GM20000 (cell line): ENCODE measurements at regions not wholly inside any gene's neighbourhood (a gene's known extent, or its start where the extent isn't known, plus 50 kb on each side); places are given as distances from the start of the nearest gene placed in this dataset.
"Not testable (repeated sequence)": the region's sequence is repeated elsewhere in the genome, so short reads cannot be mapped to it uniquely, and the experiment has no call there.

Experiments used
- DNase-seq: peaks from one replicate; pipeline ENCODE4 v3.0.0; 2012; ENCODE audit warnings: low spot score
- TF ChIP-seq, protein P1 (sequence below): IDR thresholded peaks from 2 replicates; pipeline ENCODE4 v1.5.1; 2012; ENCODE audit warnings: mild to moderate bottlenecking, control low read depth; ENCODE audit errors: extremely low read depth, missing control alignments

- DNase-seq = no peak
- TF ChIP-seq, protein P1, sequence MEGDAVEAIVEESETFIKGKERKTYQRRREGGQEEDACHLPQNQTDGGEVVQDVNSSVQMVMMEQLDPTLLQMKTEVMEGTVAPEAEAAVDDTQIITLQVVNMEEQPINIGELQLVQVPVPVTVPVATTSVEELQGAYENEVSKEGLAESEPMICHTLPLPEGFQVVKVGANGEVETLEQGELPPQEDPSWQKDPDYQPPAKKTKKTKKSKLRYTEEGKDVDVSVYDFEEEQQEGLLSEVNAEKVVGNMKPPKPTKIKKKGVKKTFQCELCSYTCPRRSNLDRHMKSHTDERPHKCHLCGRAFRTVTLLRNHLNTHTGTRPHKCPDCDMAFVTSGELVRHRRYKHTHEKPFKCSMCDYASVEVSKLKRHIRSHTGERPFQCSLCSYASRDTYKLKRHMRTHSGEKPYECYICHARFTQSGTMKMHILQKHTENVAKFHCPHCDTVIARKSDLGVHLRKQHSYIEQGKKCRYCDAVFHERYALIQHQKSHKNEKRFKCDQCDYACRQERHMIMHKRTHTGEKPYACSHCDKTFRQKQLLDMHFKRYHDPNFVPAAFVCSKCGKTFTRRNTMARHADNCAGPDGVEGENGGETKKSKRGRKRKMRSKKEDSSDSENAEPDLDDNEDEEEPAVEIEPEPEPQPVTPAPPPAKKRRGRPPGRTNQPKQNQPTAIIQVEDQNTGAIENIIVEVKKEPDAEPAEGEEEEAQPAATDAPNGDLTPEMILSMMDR = no peak
These were observed 308.4 kb upstream of the STXBP6 start for GRCh38 chr14:25358330-25358729.

DNA sequence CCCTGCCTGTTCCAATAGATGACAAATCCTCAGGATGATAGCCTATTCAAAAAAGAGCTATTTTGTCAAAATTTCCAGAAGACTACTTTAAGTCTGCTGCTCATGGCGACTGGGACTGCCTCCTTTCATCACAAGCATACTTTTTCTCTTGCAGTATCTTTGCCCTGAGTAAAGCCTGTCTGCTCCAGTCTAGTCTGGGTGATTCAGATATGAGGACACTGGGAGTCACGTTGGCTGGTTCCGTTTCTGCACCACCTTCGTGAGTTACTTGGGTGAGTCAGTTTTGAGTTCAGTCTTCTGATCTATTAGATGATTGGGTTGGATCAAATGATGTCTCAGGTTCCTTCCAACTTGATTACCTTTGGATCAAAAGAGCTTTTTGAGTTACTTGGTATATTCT is 301.3 kb upstream of the STXBP6 start:
- DNase-seq = no peak
- TF ChIP-seq, protein P1 = no peak

DNA sequence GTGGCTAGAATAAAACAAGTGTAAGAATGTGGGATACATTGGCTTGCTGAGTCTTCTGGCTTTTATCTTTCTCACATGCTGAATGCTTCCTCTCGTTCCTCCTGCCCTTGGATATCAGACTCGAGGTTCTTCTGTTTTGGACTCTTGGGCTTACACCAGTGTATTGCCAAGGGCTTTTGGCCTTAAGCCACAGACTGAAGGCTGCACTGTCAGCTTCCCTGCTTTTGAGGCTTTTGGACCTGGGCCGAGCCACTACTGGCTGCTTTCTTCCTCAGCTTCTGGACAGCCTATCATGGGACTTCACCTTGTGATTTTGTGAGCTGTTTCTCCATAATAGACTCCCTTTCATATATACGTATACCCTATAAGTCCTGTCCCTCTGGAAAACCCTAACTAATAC is 300.9 kb upstream of the STXBP6 start:
- TF ChIP-seq, protein P1 = no peak

DNA sequence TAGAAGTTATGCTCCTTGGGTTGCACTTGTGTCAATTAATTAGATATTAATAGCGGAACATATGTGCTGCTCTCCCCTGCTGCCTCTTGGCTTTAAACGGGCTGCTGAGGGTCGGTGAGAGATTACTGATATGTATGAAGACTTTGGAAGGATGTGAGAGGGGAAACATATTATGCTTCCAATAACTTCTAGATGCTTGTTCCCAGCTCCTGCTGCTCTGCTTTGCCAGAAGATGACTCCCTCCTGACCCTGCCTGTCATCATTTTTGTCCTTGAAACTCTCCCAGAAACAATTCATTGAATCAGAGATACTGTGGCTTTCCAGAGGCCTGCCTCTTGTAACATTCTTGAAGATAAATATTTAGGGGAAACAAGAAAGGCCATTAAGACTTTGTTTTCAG is 300.1 kb upstream of the STXBP6 start:
- no peak for DNase-seq
- TF ChIP-seq, protein P1 = no peak

More for the DNA sequence above, 300.9 kb upstream of the STXBP6 start:
- no peak for DNase-seq

DNA sequence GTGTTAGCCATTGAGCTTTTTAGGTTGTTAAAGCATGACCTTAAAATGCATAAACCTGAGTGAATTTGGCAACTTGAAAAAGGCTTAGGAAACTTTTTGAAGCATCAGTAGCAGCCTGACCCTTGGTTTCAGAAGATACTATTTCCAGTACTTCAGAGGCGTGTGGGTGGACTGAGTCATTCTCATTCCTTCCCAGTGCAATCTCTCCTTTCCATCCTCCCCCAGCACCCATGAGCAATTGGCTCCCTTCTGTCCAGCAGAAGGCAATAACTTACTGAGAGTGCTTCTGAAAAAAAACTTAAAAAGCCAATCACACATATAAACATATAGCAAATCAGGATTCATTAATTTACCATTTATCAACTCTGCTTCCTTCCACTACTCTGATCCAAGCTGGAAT is 299.3 kb upstream of the STXBP6 start:
- no peak for DNase-seq
- TF ChIP-seq, protein P1 = no peak

DNA sequence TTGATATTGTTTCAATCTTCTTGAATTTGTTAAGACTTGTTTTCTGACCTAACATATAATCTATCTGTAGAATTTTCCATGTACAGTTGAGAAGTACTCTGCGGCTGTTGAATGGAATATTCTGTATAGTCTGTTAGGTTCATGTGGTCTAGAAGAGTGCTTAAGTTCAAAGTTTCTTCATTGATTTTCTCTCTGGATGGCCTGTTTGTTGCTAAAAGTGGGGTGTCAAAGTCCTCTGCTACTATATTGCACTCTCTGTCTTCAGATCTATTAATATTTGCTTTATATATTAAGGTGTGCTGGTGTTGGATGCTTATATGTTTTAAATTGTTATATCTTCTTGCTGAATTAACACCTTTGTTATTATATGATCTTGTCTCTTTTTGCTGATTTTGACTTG is 290.9 kb upstream of the STXBP6 start:
- TF ChIP-seq, protein P1 = no peak
- no peak for DNase-seq

DNA sequence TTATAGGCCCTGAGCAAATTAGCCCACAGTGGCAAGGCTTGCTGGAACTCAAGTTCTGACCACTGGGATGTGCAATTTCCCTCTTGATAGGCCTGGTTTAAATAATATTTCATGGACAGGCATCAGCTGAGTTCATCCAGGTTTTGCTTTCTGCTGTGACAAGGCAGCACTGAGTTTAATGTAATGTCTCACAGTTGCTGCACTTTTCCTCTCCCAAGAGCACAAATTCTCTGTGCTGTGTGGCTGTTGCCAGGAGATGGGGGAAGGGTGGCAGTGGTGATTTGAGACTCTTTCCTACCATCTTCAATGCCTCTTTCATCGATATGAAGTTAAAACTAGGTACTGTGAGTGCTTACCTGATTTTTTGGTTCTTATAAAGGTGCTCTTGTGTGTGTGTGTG is 272.8 kb upstream of the STXBP6 start:
- no peak for DNase-seq
- TF ChIP-seq, protein P1 = no peak

DNA sequence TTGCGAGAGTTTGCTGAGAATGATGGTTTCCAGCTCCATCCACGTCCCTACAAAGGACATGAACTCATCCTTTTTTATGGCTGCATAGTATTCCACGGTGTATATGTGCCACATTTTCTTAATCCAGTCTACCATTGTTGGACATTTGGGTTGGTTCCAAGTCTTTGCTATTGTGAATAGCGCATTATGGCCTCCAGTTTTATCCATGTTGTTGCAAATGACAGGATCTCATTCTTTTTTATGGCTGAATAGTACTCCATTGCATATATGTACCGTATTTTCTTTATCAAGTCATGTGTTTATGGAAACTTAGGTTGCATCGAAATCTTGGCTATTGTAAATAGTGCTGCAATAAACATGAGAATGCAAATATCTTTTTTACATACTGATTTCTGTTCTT is 266.1 kb upstream of the STXBP6 start:
- DNase-seq = not testable (repeated sequence)
